Glutamatergic neuron (in vitro differentiated cells): ENCODE measurements at regions not wholly inside any gene's neighbourhood (a gene's known extent, or its start where the extent isn't known, plus 50 kb on each side); places are given as distances from the start of the nearest gene placed in this dataset.
"Not testable (repeated sequence)": the region's sequence is repeated elsewhere in the genome, so short reads cannot be mapped to it uniquely, and the experiment has no call there.

Source experiments
- DNase-seq: peaks from one replicate; pipeline ENCODE4 v3.0.0; 2022
- H3K27ac Mint-ChIP-seq: one replicate; pipeline ENCODE4 v1.8.0; 2020; ENCODE audit warnings: mild to moderate bottlenecking, mixed read lengths, inconsistent platforms; ENCODE audit not compliant: unreplicated experiment
- H3K27me3 Mint-ChIP-seq: one replicate; pipeline ENCODE4 v1.8.0; 2020; ENCODE audit warnings: mild to moderate bottlenecking, moderate library complexity, mixed read lengths, inconsistent platforms; ENCODE audit not compliant: unreplicated experiment
- H3K36me3 Mint-ChIP-seq: one replicate; pipeline ENCODE4 v1.8.0; 2020; ENCODE audit warnings: mild to moderate bottlenecking, mixed read lengths, inconsistent platforms; ENCODE audit not compliant: unreplicated experiment
- H3K4me1 Mint-ChIP-seq: one replicate; pipeline ENCODE4 v1.8.0; 2020; ENCODE audit warnings: mild to moderate bottlenecking, low read depth, mixed read lengths, inconsistent platforms; ENCODE audit not compliant: unreplicated experiment
- H3K4me3 Mint-ChIP-seq: one replicate; pipeline ENCODE4 v1.8.0; 2020; ENCODE audit warnings: mild to moderate bottlenecking, mixed read lengths, inconsistent platforms; ENCODE audit not compliant: unreplicated experiment
- H3K9me3 Mint-ChIP-seq: one replicate; pipeline ENCODE4 v1.8.0; 2020; ENCODE audit warnings: mild to moderate bottlenecking, moderate library complexity, mixed read lengths, inconsistent platforms; ENCODE audit not compliant: unreplicated experiment
- CTCF ChIP-seq: fragments of 200-600 bp; sonication (generic); IDR thresholded peaks from one replicate; pipeline ENCODE4 v1.5.0; 2021; ENCODE audit not compliant: partially characterized antibody, unreplicated experiment

- Mint-ChIP-seq H3K27me3 (no peaks in the 10 kb centered on the region), H3K27ac (no peak overlapping the region), H3K9me3 (no peaks in the 10 kb centered on the region), H3K36me3 (no peaks in the 10 kb centered on the region), H3K4me1 (no peaks in the 10 kb centered on the region), H3K4me3 (no peak overlapping the region)
- no peak for DNase-seq
- TF ChIP-seq CTCF: no peak
These were observed 129.1 kb downstream of the TNFRSF21 start for GRCh38 chr6:47180633-47181032.

DNA sequence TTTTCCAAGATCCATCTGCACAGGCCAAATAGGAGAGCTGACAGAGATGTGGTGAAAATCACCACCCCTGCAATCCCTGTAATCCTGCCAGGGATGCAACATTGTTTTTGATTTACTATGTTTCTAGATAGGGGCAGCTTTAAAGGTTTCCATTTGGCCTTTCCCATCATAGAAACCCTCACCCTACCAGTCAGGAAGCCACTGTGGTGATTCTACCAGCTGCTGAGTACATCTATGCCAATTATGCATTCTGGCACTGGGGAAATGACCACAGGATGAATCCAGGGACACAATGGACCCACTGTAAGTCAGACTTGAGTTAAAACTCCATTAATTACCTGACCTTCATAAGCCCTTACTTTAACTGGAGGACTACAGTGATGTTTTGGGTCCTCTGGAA, 130.4 kb downstream of the TNFRSF21 start:
- Mint-ChIP-seq H3K27ac (no peak overlapping the region), H3K4me1 (no peaks in the 10 kb centered on the region), H3K27me3 (no peaks in the 10 kb centered on the region), H3K36me3 (no peaks in the 10 kb centered on the region), H3K9me3 (no peaks in the 10 kb centered on the region), H3K4me3 (no peak overlapping the region)
- no peak for DNase-seq
- no peak for TF ChIP-seq CTCF

GRCh38 chr6:47175656-47176055, 133.5 kb upstream of the ADGRF1 start:
- no peak overlapping the region for H3K4me3 Mint-ChIP-seq
- H3K27me3 Mint-ChIP-seq: no peaks in the 10 kb centered on the region
- no peaks in the 10 kb centered on the region for H3K36me3 Mint-ChIP-seq
- peaks cover 1% of the 10 kb centered on the region for H3K9me3 Mint-ChIP-seq
- no peak overlapping the region for H3K27ac Mint-ChIP-seq
- no peak for DNase-seq
- no peaks in the 10 kb centered on the region for H3K4me1 Mint-ChIP-seq
- no peak for TF ChIP-seq CTCF

GRCh38 chr6:47174502-47175023, 132.4 kb upstream of the ADGRF1 start:
- no peak for DNase-seq
- Mint-ChIP-seq H3K27me3 (no peaks in the 10 kb centered on the region), H3K36me3 (no peaks in the 10 kb centered on the region), H3K4me1 (no peaks in the 10 kb centered on the region), H3K4me3 (no peak overlapping the region), H3K9me3 (peaks cover 1% of the 10 kb centered on the region), H3K27ac (no peak overlapping the region)
- no peak for TF ChIP-seq CTCF

GRCh38 chr6:47174063-47174462, 131.9 kb upstream of the ADGRF1 start:
- not testable (repeated sequence) for H3K36me3 Mint-ChIP-seq

DNA sequence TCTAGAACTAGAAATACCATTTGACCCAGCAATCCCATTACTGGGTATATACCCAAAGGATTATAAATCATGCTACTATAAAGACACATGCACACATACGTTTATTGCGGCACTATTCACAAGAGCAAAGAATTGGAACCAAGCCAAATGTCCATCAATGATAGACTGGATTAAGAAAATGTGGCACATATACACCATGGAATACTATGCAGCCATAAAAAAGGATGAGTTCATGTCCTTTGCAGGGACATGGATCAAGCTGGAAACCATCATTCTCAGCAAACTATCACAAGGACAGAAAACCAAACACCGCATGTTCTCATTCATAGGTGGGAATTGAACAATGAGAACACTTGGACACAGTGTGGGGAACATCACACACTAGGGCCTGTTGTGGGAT, 131.0 kb upstream of the ADGRF1 start:
- H3K9me3 Mint-ChIP-seq, H3K4me3 Mint-ChIP-seq, H3K4me1 Mint-ChIP-seq, DNase-seq, H3K27me3 Mint-ChIP-seq, H3K36me3 Mint-ChIP-seq, H3K27ac Mint-ChIP-seq: not testable (repeated sequence)

More at GRCh38 chr6:47174063-47174462, 131.9 kb upstream of the ADGRF1 start:
- not testable (repeated sequence) for H3K4me3 Mint-ChIP-seq, H3K9me3 Mint-ChIP-seq, H3K27me3 Mint-ChIP-seq, DNase-seq, H3K27ac Mint-ChIP-seq, H3K4me1 Mint-ChIP-seq
